OCI-LY1 (cell line): ENCODE measurements at regions not wholly inside any gene's neighbourhood (a gene's known extent, or its start where the extent isn't known, plus 50 kb on each side); places are given as distances from the start of the nearest gene placed in this dataset.

Experiments
- H2AFZ ChIP-seq: fragments of 200-600 bp; sonication (generic), shearing (Covaris generic); 2 replicates; pipeline ENCODE4 v1.6.0; 2014; ENCODE audit warnings: antibody characterized with exemption, mild to moderate bottlenecking, low read length
- H3F3A ChIP-seq: fragments of 200-600 bp; sonication (generic), shearing (Covaris generic); 2 replicates; pipeline ENCODE4 v1.6.0; 2014; ENCODE audit warnings: mild to moderate bottlenecking, antibody characterized with exemption, low read length, moderate library complexity; ENCODE audit not compliant: insufficient read depth
- H3K27ac ChIP-seq: fragments of 200-600 bp; sonication (generic); 2 replicates; pipeline ENCODE4 v1.5.1; 2014; ENCODE audit warnings: low read length, mixed run types, mild to moderate bottlenecking, low read depth; ENCODE audit not compliant: poor library complexity, severe bottlenecking
- H3K27me3 ChIP-seq: fragments of 200-600 bp; sonication (generic); 2 replicates; pipeline ENCODE4 v1.6.0; 2014; ENCODE audit warnings: antibody characterized with exemption, mild to moderate bottlenecking, low read length, moderate library complexity; ENCODE audit not compliant: insufficient read depth
- H3K36me3 ChIP-seq: fragments of 200-600 bp; sonication (generic); 2 replicates; pipeline ENCODE4 v1.6.1; 2014; ENCODE audit warnings: mild to moderate bottlenecking, antibody characterized with exemption, low read length, moderate library complexity, mixed read lengths; ENCODE audit not compliant: insufficient read depth
- H3K4me1 ChIP-seq: fragments of 200-600 bp; sonication (generic); 2 replicates; pipeline ENCODE4 v1.5.1; 2014; ENCODE audit warnings: mild to moderate bottlenecking, low read length, moderate library complexity; ENCODE audit not compliant: insufficient read depth, severe bottlenecking
- H3K4me2 ChIP-seq: fragments of 200-600 bp; sonication (generic), shearing (Covaris generic); 2 replicates; pipeline ENCODE4 v1.6.1; 2014; ENCODE audit warnings: low read length
- H3K4me3 ChIP-seq: fragments of 200-600 bp; sonication (generic); 2 replicates; pipeline ENCODE4 v1.5.1; 2014; ENCODE audit warnings: low read length, low read depth, mild to moderate bottlenecking, mixed read lengths; ENCODE audit not compliant: poor library complexity, severe bottlenecking
- H3K79me2 ChIP-seq: fragments of 200-600 bp; shearing (Covaris generic); 2 replicates; pipeline ENCODE4 v1.6.1; 2016; ENCODE audit warnings: mixed run types, low read length, mixed read lengths; ENCODE audit not compliant: insufficient read depth
- H3K9ac ChIP-seq: fragments of 200-600 bp; sonication (generic), shearing (Covaris generic); 2 replicates; pipeline ENCODE4 v1.6.1; 2014; ENCODE audit warnings: mild to moderate bottlenecking, low read length, mixed read lengths
- H3K9me2 ChIP-seq: fragments of 200-600 bp; sonication (generic), shearing (Covaris generic); 2 replicates; pipeline ENCODE4 v1.6.1; 2014; ENCODE audit warnings: low read depth, mild to moderate bottlenecking, low read length, mixed read lengths
- H3K9me3 ChIP-seq: fragments of 200-600 bp; shearing (Covaris generic); 2 replicates; pipeline ENCODE4 v1.6.1; 2014; ENCODE audit warnings: low read length, mixed read lengths
- H4K20me1 ChIP-seq: fragments of 200-600 bp; sonication (generic), shearing (Covaris generic); 2 replicates; pipeline ENCODE4 v1.6.0; 2016; ENCODE audit warnings: mild to moderate bottlenecking, low read length; ENCODE audit not compliant: insufficient read depth
- EZH2 ChIP-seq: fragments of 200-600 bp; sonication (generic), shearing (Covaris generic); IDR thresholded peaks from 2 replicates; pipeline ENCODE4 v1.8.0; 2017; ENCODE audit warnings: borderline replicate concordance, mixed run types, mild to moderate bottlenecking, antibody characterized with exemption, low read length, moderate library complexity, mixed read lengths
- TF ChIP-seq, protein P1 (sequence below): fragments of 200-600 bp; sonication (generic), shearing (Covaris generic); IDR thresholded peaks from 2 replicates; pipeline ENCODE4 v1.5.1; 2017; ENCODE audit warnings: mild to moderate bottlenecking, antibody characterized with exemption, low read length, moderate library complexity, mixed read lengths

GRCh38 chr15:81901319-81901718, 144.5 kb downstream of the MEX3B start:
- no peak for TF ChIP-seq EZH2
- TF ChIP-seq, protein P1, sequence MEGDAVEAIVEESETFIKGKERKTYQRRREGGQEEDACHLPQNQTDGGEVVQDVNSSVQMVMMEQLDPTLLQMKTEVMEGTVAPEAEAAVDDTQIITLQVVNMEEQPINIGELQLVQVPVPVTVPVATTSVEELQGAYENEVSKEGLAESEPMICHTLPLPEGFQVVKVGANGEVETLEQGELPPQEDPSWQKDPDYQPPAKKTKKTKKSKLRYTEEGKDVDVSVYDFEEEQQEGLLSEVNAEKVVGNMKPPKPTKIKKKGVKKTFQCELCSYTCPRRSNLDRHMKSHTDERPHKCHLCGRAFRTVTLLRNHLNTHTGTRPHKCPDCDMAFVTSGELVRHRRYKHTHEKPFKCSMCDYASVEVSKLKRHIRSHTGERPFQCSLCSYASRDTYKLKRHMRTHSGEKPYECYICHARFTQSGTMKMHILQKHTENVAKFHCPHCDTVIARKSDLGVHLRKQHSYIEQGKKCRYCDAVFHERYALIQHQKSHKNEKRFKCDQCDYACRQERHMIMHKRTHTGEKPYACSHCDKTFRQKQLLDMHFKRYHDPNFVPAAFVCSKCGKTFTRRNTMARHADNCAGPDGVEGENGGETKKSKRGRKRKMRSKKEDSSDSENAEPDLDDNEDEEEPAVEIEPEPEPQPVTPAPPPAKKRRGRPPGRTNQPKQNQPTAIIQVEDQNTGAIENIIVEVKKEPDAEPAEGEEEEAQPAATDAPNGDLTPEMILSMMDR = no peak

GRCh38 chr15:81899730-81900129, 146.1 kb downstream of the MEX3B start:
- Histone ChIP-seq H3K4me3 (no peak overlapping the region), H2AFZ (no peak overlapping the region), H3K36me3 (no peaks in the 10 kb centered on the region), H3K4me2 (no peak overlapping the region), H3K9me3 (no peaks in the 10 kb centered on the region), H3K4me1 (no peaks in the 10 kb centered on the region), H3K9me2 (no peaks in the 10 kb centered on the region), H3K79me2 (no peaks in the 10 kb centered on the region), H4K20me1 (no peaks in the 10 kb centered on the region), H3K27ac (no peak overlapping the region), H3F3A (no peaks in the 10 kb centered on the region), H3K9ac (no peak overlapping the region), H3K27me3 (no peaks in the 10 kb centered on the region)
- no peak for TF ChIP-seq EZH2
- TF ChIP-seq, protein P1 = no peak

More at GRCh38 chr15:81901319-81901718, 144.5 kb downstream of the MEX3B start:
- H3K79me2 ChIP-seq = no peaks in the 10 kb centered on the region
- no peaks in the 10 kb centered on the region for H4K20me1 ChIP-seq
- H3K27me3 ChIP-seq = no peaks in the 10 kb centered on the region
- H3K4me2 ChIP-seq = no peak overlapping the region
- H3K4me1 ChIP-seq = no peaks in the 10 kb centered on the region
- H3K36me3 ChIP-seq = no peaks in the 10 kb centered on the region
- H3F3A ChIP-seq = no peaks in the 10 kb centered on the region
- no peaks in the 10 kb centered on the region for H3K9me2 ChIP-seq
- H3K9me3 ChIP-seq = no peaks in the 10 kb centered on the region
- no peak overlapping the region for H3K27ac ChIP-seq
- H2AFZ ChIP-seq = no peak overlapping the region
- no peak overlapping the region for H3K4me3 ChIP-seq
- no peak overlapping the region for H3K9ac ChIP-seq

DNA sequence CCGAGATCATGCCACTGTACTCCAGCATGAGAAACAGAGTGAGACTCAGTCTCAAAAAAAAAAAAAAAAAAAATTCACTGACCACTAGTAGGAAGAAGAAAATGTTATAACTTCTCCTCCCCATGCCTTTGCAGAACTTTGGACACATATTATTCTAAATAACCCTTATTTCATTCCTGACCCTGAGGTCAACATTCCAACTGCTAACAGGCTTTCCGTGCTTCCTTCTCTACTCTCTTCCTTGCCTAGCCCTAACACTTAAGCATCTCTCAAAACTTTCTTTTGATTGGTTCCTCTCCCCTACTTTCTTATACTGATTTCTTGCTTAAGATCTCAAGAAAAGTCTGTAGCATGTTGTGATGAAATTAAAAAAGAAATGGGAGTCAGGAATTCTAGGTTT, 146.8 kb downstream of the MEX3B start:
- Histone ChIP-seq H3K9me3 (no peaks in the 10 kb centered on the region), H3K27ac (no peak overlapping the region), H4K20me1 (no peaks in the 10 kb centered on the region), H3K36me3 (no peaks in the 10 kb centered on the region), H3K79me2 (no peaks in the 10 kb centered on the region), H3K4me3 (no peak overlapping the region), H3K4me2 (no peak overlapping the region), H2AFZ (no peak overlapping the region), H3F3A (no peaks in the 10 kb centered on the region), H3K4me1 (no peaks in the 10 kb centered on the region), H3K9ac (no peak overlapping the region), H3K9me2 (no peaks in the 10 kb centered on the region), H3K27me3 (no peaks in the 10 kb centered on the region)
- no peak for TF ChIP-seq EZH2
- TF ChIP-seq, protein P1 = no peak
